GM19395 (cell line): ENCODE measurements at regions not wholly inside any gene's neighbourhood (a gene's known extent, or its start where the extent isn't known, plus 50 kb on each side); places are given as distances from the start of the nearest gene placed in this dataset.

ENCODE experiments used
- ATAC-seq: cut with Tn5 transposase; IDR thresholded peaks from one replicate; pipeline ENCODE4 v1.9.1; 2021; ENCODE audit warnings: mild to moderate bottlenecking, moderate library complexity; ENCODE audit not compliant: unreplicated experiment

DNA sequence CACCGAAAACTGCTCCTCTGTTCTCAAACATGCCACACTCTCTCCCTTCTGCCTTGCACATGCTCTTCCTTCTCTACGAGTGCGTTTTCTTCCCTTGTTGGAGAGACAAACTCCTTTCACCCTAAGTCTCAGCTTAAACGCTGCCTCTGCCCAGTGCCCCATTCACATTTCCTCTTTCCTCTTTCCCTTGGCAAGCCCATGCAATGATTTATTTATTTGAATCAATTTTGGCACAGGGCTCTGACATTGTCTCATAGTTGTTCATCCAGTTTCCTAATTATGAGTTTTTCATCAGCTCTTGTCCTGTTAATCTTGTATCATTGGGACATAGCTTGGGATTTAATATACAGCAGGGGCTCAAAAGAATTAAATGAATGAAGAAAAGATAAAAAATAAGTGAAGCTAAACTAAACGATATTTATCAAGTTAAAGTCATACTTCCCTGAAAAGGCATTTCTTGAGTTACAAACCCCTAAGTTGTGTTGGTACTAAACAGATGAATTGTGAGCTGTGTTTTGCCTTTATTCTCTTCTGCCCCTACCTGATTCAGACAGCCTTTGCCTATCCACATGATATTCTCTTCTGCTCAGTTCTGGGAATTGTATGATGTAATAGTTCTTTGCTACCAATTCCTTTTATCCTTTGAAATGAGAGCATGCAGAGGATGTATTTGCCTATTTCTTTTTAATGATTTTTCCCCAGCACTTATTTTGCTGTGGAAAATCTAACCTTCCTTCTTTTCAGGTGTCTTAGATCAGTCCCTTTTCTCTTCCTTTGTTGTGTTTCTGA lies 704.4 kb downstream of the UTRN start:
- no peak for ATAC-seq

DNA sequence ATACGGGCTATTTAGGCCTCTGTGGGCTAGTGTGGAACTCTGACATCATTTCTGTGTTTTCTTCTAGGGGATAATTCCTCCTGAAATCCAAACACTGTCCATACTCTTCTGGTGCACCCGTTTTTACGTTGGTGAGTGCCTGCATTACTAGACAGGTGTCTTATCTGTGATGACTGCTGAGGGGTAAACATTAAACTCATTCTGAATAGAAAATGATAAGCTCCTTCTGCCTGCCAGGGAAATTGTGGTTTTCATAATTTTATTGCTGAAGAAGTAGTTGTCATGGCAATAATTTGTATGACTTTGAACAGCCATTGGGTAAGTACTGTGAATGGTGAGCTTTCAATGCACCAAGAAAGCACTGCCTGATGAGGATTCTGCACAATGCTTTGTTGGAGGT lies 705.6 kb downstream of the UTRN start:
- ATAC-seq: no peak

DNA sequence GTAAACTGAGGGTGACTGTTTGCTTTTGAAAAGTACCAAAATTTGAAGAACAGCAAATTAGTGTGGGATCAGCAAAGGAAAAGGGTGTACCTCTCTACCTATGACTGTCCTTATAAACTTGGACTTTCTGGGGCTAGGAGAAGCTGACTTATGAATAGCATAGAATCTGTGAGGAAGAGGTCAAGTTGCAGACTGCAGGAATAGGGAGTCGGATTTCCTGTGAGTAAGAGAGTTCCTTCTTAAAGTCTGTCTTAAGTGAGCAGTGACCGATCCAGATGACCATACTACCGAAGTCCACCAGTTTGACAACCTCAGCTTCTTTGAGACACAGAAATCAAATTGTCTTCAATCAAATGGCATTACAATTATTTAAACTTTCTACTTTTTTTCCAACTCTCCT lies 708.7 kb downstream of the UTRN start:
- no peak for ATAC-seq

DNA sequence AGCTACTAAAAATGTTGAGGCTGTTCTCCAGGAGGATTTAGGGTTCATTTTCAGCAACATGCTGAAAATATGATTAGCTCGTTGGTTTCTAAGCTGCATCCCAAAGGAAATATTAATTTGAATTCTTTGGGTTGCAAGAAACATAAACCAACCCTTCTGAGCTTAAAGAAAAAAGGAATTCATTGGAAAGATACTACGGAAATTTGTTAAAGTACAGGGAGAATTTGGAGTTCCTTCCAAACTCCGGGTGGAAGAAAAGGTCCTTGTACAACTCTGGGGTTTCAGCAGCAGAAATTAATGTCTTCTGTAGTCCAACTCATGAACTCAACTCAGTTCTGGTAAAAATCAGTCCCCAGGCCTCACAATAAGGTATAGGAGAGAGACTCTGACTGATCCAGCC lies 712.9 kb downstream of the UTRN start:
- ATAC-seq: no peak

DNA sequence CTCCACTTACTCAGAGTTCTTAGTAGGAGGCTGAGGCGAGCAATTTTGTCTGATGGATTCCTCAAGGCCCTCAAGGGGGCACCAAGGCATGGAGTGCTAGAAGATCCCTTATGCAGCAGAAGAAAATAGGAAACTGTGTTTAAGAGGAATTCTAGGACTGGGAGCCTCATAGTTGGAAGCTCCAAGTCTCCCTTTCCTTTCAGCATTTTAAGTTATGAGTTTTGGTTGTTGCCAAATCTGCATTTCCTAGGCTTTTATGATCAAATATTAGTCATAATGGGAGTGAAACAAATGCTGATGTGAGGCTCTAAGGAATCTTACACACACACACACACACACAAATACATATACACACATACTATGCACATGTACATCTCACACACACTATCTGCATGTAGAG lies 714.0 kb downstream of the UTRN start:
- no peak for ATAC-seq

DNA sequence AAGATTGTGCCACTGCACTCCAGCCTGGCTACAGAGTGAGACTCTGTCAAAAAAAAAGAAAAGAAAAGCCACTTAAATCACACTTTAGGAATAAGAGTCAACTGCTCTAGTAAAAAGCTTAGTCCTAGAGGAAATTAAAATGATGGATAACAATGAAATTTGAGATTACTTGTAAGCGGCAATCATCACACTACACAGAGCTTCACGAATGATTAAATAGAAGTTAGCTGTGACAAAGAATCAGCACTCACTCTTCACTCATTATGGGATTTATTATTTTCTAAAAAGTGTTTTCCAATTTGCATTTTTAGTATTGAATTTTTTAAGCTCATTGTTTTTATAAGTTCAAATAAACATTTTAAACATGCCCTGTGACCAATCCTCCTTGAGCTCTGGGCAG lies 718.0 kb downstream of the UTRN start:
- no peak for ATAC-seq

DNA sequence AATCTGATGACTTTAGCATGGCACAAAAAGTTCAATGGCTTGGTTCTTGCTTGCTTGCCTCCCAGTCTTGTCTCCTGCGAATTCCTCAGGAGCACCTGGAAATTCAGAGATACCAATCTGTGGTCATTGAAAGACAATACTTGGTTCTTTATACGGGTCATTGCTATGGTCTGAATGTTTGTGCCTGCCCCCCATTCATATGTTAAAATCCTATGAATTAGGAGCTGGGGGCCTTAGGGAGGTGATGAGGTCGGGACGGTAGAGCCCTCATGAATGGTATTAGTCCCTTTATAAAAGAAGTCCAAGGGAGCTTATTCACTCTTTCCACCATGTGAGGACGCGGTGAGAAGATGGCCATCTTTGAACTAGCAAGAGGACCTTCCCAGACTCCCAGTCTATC lies 721.8 kb downstream of the UTRN start:
- ATAC-seq: no peak

DNA sequence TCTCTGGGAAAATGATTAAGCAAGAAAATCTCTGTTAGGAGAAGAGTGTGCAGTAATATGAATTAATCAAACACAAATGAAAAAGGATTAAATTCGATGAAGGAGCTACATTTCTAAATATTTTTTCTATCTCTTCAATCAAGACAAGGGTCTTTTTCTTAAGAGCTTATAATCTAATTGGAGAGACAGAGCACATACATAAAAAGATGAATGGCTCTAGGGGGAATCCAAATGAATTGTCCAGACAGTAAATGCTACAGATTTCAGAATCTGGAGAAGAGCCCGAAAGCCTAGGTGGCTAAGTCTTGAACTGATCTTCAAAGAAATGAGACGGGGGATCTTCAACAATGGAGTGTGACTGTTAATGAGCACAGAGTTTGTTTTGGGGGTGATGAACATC lies 723.6 kb downstream of the UTRN start:
- no peak for ATAC-seq

DNA sequence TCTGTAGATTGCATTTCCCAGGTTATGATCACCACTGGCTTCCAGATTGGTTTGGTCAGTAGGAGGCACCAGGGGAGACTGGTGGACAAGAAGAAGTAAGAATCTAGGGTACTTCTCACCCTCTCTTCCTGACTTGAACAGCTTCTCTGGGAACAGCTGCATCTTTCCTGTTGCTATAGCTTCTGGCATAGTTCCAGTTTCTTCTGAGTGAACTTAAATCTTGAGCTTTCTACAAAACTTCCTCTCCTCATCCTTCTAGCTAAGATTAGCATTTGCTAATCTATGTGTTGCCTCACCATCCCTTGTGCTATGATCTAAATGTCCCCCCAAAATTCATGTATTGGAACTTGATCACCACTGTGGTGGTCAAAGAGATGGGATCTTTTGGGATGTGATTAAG lies 724.6 kb downstream of the UTRN start:
- ATAC-seq: no peak

DNA sequence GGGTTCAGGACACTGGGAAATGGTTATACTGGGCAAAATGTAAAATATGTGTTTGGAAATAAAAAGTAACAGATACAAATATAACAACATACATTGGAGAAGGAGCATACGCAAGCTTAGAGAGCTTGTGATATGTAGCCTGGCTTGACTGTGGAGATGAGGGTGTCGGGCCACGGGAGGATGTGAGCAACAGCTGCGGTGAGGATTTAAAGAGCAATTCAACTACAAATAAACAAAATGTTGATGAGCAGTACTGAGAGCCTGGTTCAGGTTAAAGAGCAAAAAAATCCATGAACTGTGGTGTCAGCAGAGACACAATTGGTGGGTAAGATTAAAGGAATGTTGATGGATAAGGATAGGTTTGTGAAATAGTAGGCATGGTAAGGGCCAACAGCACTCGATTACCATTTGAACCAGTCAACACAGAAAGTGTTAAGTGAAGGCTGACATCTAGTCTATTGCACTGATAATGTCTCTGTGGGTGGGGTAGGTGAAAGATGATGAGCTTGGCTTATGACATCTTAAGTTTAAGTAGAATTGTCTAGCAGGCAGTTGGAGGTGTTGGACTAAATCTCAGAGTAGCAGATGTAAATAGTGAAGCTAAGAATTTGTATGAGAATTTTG lies 723.2 kb downstream of the EPM2A start:
- ATAC-seq: no peak

DNA sequence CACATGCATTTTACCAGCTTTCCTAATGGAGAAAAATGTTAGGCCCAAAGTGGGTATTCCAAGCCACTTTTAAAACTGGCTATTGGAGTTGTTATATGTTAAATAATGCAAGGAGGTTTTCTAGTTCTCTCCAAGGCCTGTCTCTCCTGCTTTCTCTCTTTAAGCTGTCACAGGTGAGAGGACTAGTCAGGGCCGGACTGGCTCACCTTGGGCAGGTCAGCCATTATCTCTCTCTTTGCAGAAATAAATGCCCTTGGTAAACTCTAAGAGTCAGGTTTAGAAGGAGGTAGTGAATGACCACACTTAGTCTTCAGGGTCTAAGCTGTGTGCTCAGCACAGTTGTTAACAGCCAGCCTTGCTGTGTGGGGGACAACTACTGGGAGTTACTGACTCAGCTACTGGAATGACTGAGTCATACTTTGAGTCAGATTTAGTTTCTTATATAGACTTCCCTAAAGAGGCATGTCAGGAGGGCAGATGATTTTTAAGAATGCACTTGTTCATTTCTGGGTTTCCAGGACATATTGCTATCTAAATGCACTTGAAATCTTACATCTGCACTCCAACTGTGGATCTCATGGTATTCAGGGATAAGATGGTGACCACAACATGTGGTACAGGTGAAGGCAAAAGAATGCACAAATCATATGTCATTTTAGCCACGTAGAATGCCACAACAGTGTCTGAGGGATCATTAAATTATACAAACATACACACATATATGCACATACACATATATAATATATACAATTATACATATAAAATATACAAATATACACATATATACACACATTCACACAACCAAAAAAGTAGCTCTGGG lies 719.4 kb downstream of the EPM2A start:
- ATAC-seq: peak; percentile 98

DNA sequence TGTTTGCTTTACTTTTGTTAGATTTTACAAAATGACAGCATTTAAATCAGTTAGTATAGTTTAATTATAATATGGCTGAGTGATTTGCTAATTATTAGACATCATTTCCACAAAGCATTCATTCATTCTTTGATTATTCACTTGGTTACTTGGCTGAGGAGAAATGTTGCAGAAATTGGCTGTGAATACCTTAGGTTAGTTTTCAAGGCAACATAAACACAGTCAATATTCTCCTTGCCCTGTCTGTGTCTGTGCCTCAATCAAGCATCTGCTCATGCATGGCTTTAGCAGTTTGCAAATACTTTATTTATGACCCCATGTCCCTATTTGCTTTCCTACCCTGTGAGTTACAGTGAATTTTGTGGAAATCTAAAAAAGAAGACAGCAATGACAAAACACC lies 718.3 kb downstream of the EPM2A start:
- ATAC-seq: no peak

DNA sequence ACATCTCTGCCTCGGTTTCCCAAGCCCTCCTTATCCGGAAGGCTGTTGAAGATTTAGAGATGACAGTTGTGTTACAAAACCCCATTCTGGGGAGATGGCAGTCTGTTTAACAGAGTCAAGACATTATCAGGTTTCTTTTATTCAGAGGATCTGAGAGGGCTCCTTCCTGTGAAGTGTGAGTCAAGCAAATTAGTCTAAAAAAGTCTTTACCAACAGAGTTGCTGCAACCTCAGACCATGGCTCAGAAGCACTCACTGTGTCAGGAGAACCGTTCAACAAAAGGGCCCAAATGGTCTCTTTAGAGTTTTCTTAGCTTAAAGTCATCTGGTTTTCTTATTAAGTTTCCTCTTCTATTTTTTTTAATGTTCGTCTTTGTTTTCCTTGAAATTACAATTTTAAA lies 717.8 kb downstream of the EPM2A start:
- ATAC-seq: no peak

DNA sequence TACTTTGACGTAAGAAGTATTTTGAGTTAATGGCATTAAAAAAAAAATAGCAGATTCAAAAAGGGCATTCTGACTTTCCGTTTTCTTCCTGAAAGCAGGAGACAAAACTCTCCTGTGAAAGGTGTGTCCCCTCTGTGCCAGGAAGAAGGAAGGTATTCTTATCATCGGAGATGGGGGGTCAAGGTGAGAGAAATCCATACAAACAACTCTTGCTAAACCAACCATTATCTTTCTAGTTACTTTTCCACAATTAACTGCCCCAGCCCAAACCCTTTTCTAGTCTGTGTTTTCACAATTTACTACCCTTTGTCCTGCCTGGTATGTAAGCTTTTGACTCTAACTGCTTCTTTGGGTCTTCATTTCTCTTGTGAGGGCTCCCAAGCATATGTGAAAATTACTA lies 717.3 kb downstream of the EPM2A start:
- no peak for ATAC-seq

DNA sequence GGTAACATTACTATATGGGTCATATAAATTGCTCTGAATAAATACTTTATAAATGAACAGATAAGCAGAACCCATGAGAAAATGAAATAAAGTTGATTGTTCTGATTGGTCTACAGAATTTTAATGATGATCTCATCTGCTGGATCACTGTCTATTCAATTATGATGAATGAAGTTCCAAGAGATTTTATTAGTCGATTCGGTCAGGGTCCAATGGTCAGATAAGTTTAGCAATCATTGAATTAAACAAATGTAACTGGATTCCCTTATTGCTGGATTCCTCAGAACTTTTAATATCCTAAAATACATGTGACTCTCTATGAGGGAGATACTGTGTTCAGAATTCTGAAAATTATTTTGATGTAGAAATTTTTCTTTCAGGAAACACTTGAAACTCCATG lies 715.2 kb downstream of the EPM2A start:
- no peak for ATAC-seq

DNA sequence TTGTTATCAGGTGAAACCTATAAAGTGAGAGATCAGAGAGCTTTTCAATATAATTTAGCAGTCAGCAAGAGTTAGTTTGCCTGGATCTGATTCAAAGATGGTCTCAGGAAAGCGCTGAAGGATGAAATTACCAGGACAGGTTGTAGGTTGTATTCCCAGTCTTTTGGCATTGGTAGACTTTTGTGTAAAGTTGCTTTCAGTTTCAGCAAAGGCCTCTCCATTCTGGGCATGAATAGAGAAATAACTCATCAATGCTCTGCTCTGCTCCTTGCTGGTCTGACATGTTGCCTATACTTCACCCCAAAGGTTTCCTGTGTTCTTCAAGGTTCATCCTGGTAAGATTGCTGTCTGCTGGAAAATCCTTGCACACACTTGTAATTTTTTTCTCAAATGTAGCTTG lies 714.8 kb downstream of the EPM2A start:
- no peak for ATAC-seq

DNA sequence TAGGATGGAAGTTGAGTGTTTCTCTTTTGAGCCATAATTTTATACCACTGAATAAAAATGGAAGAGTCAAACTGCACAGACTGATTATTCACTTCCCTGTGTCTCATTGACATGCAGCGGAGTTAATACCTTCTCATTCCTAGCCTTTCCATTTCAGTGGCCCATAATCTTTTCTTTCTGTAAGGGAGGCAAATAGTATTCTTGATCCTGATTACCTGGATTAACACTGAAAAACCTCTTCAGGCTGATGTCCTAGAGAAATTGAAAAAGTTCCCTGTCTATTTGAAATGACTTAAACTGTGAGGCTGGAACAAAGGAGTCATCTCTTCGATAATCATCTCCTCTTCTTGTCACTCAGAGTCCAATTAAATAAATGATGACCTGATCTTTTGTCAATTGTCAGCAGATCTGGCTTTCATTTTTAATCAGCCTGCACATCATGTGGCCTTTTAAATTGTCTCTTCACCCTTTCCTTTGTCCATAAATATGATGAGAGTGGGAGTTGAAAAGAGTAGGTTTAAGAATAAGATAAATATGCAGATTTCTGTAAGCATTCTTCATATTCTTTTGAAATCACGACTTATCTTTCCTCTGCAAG lies 713.0 kb downstream of the EPM2A start:
- ATAC-seq: no peak

DNA sequence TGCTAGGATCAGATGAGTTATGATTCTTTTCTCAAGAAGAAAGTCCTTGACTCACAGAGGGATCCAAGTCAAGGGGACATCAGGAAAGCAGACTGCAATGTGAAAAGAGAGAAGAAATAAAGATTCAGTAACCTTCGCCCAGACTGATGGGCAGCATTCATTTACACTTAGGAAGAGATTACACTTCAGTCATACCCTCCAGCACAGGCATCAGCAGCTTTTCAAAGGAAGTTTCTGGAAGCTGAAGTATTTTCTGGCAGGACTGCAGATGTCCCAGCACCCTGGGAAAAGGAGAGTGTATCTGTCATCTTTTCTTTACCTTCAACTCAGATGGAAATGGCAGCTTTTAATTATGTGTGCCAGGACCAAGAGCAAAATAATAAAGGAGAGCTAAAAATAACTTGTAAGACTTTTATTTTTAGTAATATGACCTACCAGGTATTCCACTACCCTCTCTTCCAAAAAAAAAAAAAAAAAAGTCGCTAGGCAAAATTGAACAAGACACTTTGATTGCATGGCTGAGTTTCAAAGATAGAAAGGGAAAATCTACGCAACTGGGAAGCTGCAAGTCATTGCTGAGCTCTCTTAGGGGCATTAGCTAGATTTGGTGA lies 712.1 kb downstream of the EPM2A start:
- ATAC-seq: no peak

DNA sequence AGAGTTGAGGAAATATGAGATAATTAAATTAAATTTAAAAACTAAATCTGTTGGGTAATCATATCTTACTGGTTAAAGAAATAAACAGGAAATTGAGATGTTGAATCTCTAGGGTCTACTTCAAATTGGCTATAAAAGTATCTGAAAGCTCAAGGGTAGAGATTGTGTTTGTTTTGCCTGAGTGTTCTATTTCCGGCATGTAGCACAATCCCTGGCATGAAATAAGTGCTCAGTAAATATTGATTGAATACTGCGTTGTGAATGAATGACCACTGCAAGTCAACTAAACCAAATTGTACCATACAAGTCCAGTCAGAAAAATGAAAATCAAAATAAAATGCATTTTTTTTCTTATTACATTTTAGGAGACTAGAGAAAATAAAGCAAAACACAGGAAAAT lies 709.8 kb downstream of the EPM2A start:
- ATAC-seq: no peak

DNA sequence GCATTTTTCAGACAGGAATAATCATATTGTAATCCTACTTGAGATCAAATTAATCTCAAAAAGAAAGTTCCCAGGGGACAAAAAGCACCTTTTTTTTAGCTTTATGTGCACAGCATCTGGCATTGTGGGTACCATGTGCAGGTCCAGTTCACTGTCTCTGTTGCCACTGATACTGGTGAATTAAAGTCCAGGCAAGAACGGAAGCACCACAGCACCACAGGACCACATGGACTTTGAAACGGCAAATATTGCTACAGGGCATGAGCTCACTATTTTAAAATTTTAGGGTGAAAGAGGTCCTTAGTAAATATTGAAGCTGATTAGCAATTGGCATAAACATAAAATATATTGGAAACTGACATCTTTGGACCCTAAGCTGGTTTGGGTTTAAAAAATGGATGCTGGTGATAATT lies 709.0 kb downstream of the EPM2A start:
- no peak for ATAC-seq

DNA sequence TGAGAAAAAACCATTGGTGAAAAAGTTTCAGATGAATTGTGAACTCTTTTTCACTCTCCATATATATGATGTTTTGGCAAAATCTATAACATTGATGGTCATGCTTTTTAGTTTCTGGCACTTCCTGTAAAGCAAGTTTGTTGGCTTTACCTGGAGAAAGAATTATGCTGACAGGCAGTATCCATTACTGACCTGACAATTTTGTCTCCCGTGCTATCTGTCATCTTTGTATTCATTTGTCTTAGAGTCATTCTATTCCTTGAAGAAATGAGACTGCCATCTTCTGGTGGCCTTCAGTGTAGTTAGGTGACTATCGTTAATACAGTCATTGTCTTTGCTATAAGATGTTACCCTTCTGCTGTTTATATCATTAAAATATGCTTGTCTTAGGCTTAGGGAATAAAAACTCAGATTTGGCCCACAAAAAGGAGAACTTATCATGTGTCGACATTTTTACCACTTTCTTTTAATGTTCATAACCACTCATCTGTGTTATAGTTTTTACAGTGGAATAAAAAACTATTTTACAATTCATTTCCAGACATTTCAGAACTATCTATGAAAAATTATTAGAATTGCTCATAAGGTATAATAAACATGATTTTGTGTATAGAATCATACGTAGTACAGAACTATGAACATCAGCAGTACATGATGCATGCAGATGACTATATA lies 707.0 kb downstream of the EPM2A start:
- ATAC-seq: no peak
